HEK293 (cell line): ENCODE measurements at regions not wholly inside any gene's neighbourhood (a gene's known extent, or its start where the extent isn't known, plus 50 kb on each side); places are given as distances from the start of the nearest gene placed in this dataset.
"Not testable (repeated sequence)": the region's sequence is repeated elsewhere in the genome, so short reads cannot be mapped to it uniquely, and the experiment has no call there.

Source experiments
- CTCF ChIA-PET: fragments of 350-600 bp; formaldehyde crosslinking; extraction: SDS; loops from one replicate; lab custom pipeline; 2021; ENCODE audit warnings: antibody characterized with exemption; lab: Yijun Ruan, JAX
- POLR2A ChIA-PET: fragments of 300-600 bp; formaldehyde crosslinking; extraction: SDS; loops from one replicate; lab custom pipeline; 2020; ENCODE audit warnings: antibody characterized with exemption, inconsistent platforms; lab: Yijun Ruan, JAX
- H3K27ac ChIP-seq: fragments of 200-500 bp; sonication (Bioruptor generic); 2 replicates; pipeline ENCODE4 v1.5.1; 2014; ENCODE audit warnings: low read depth, low read length, control low read depth, inconsistent platforms; ENCODE audit errors: extremely low read depth
- H3K36me3 ChIP-seq, 2 experiments: fragments of 200-500 bp in 1 of 2; sonication (Bioruptor generic) in 1 of 2; 1 replicate in 1 of 2; 2 replicates in 1 of 2; pipeline ENCODE4 v1.5.1; 2014 to 2017; ENCODE audit warnings: inconsistent platforms in 2 of 2, low read length in 2 of 2; ENCODE audit not compliant: control insufficient read depth in 2 of 2, insufficient read depth in 1 of 2
- H3K4me1 ChIP-seq: fragments of 200-500 bp; sonication (Bioruptor generic); 2 replicates; pipeline ENCODE4 v1.5.1; 2014; ENCODE audit warnings: mild to moderate bottlenecking, low read length, inconsistent platforms; ENCODE audit not compliant: control insufficient read depth, insufficient read depth
- H3K4me3 ChIP-seq: 2 replicates; pipeline ENCODE4 v1.5.1; 2011; ENCODE audit warnings: low read depth, mild to moderate bottlenecking, control low read depth, low read length, moderate library complexity
- H3K9me3 ChIP-seq: fragments of 200-500 bp; sonication (Bioruptor generic); 2 replicates; pipeline ENCODE4 v1.5.1; 2014; ENCODE audit warnings: low read depth, low read length, inconsistent platforms; ENCODE audit not compliant: control insufficient read depth, insufficient read depth
- CTCF ChIP-seq: fragments of 450-650 bp; formaldehyde crosslinking; IDR thresholded peaks from 2 replicates; pipeline ENCODE4 v1.5.1; 2016; ENCODE audit warnings: missing biosample characterization, missing genetic modification characterization
- EGR2 ChIP-seq: fragments of 450-650 bp; formaldehyde crosslinking; IDR thresholded peaks from 2 replicates; pipeline ENCODE4 v1.5.1; 2016; ENCODE audit warnings: low read depth, missing biosample characterization, missing genetic modification characterization
- GFI1B ChIP-seq: fragments of 450-650 bp; formaldehyde crosslinking; IDR thresholded peaks from 2 replicates; pipeline ENCODE4 v1.5.1; 2016; ENCODE audit warnings: missing biosample characterization, missing genetic modification characterization
- MZF1 ChIP-seq: fragments of 450-650 bp; formaldehyde crosslinking; IDR thresholded peaks from 2 replicates; pipeline ENCODE4 v1.5.1; 2017; ENCODE audit warnings: missing biosample characterization, missing genetic modification characterization, borderline replicate concordance
- SALL2 ChIP-seq: fragments of 450-650 bp; formaldehyde crosslinking; IDR thresholded peaks from 2 replicates; pipeline ENCODE4 v1.5.0; 2017; ENCODE audit warnings: missing biosample characterization, mild to moderate bottlenecking, missing genetic modification characterization, borderline replicate concordance
- TSHZ1 ChIP-seq: fragments of 450-650 bp; formaldehyde crosslinking; IDR thresholded peaks from 2 replicates; pipeline ENCODE4 v1.5.1; 2016; ENCODE audit warnings: missing biosample characterization, missing genetic modification characterization, borderline replicate concordance
- ZBTB20 ChIP-seq: fragments of 450-650 bp; formaldehyde crosslinking; IDR thresholded peaks from 2 replicates; pipeline ENCODE4 v1.5.1; 2016; ENCODE audit warnings: missing biosample characterization, missing genetic modification characterization
- ZFP69B ChIP-seq: fragments of 450-650 bp; formaldehyde crosslinking; IDR thresholded peaks from 2 replicates; pipeline ENCODE4 v1.5.1; 2016; ENCODE audit warnings: missing biosample characterization, missing genetic modification characterization
- ZNF132 ChIP-seq: fragments of 450-650 bp; formaldehyde crosslinking; IDR thresholded peaks from 2 replicates; pipeline ENCODE4 v1.5.1; 2017; ENCODE audit warnings: missing biosample characterization, missing genetic modification characterization, borderline replicate concordance
- ZNF16 ChIP-seq: fragments of 450-650 bp; formaldehyde crosslinking; IDR thresholded peaks from 2 replicates; pipeline ENCODE4 v1.5.1; 2016; ENCODE audit warnings: low read depth, missing biosample characterization, missing genetic modification characterization
- ZNF223 ChIP-seq: fragments of 450-650 bp; formaldehyde crosslinking; IDR thresholded peaks from 2 replicates; pipeline ENCODE4 v1.5.1; 2016; ENCODE audit warnings: missing biosample characterization, missing genetic modification characterization
- ZNF23 ChIP-seq: fragments of 450-650 bp; formaldehyde crosslinking; IDR thresholded peaks from 2 replicates; pipeline ENCODE4 v1.5.1; 2016; ENCODE audit warnings: missing biosample characterization, missing genetic modification characterization, borderline replicate concordance
- ZNF362 ChIP-seq: fragments of 450-650 bp; formaldehyde crosslinking; IDR thresholded peaks from 2 replicates; pipeline ENCODE4 v1.5.1; 2016; ENCODE audit warnings: missing biosample characterization, missing genetic modification characterization
- ZNF530 ChIP-seq: fragments of 450-650 bp; formaldehyde crosslinking; IDR thresholded peaks from 2 replicates; pipeline ENCODE4 v1.5.1; 2016; ENCODE audit warnings: low read depth, missing biosample characterization, missing genetic modification characterization
- ZNF585B ChIP-seq: fragments of 450-650 bp; formaldehyde crosslinking; IDR thresholded peaks from 2 replicates; pipeline ENCODE4 v1.5.1; 2016; ENCODE audit warnings: missing biosample characterization, missing genetic modification characterization
- ZNF596 ChIP-seq: fragments of 450-650 bp; IDR thresholded peaks from 2 replicates; pipeline ENCODE4 v1.5.0; 2018; ENCODE audit warnings: missing biosample characterization, mild to moderate bottlenecking, missing genetic modification characterization, moderate library complexity
- ZNF626 ChIP-seq: fragments of 450-650 bp; sonication (Bioruptor Pico); formaldehyde crosslinking; IDR thresholded peaks from 2 replicates; pipeline ENCODE4 v1.5.1; 2018; ENCODE audit warnings: missing biosample characterization, missing genetic modification characterization, inconsistent platforms
- ZNF677 ChIP-seq: fragments of 450-650 bp; IDR thresholded peaks from 2 replicates; pipeline ENCODE4 v1.5.0; 2018; ENCODE audit warnings: missing biosample characterization, mild to moderate bottlenecking, missing genetic modification characterization, moderate library complexity
- ZNF701 ChIP-seq: fragments of 450-650 bp; formaldehyde crosslinking; IDR thresholded peaks from 2 replicates; pipeline ENCODE4 v1.5.1; 2016; ENCODE audit warnings: missing biosample characterization, missing genetic modification characterization
- TF ChIP-seq, protein P1 (sequence below): fragments of 450-650 bp; formaldehyde crosslinking; IDR thresholded peaks from 2 replicates; pipeline ENCODE4; 2016; ENCODE audit warnings: missing biosample characterization, missing genetic modification characterization

- POLR2A ChIA-PET = no interaction called here
- H3K4me1 ChIP-seq = no peaks in the 10 kb centered on the region
- no peak overlapping the region for H3K27ac ChIP-seq
- H3K4me3 ChIP-seq = no peak overlapping the region
- H3K36me3 ChIP-seq = no peaks in the 10 kb centered on the region
- TF ChIP-seq ZNF701 = no peak
- TF ChIP-seq ZNF585B = no peak
- no peak for TF ChIP-seq ZNF223 (tag by site-specific recombination)
- no peak for TF ChIP-seq ZNF626 (tag by site-specific recombination)
- TF ChIP-seq ZBTB20 (tag by site-specific recombination) = no peak
- no peak for TF ChIP-seq MZF1 (tag by site-specific recombination)
- TF ChIP-seq ZNF16 = no peak
- TF ChIP-seq ZNF132 (tag by site-specific recombination) = no peak
- no peak for TF ChIP-seq ZNF362 (tag by site-specific recombination)
- no peak for TF ChIP-seq ZNF23 (tag by site-specific recombination)
- TF ChIP-seq, protein P1, sequence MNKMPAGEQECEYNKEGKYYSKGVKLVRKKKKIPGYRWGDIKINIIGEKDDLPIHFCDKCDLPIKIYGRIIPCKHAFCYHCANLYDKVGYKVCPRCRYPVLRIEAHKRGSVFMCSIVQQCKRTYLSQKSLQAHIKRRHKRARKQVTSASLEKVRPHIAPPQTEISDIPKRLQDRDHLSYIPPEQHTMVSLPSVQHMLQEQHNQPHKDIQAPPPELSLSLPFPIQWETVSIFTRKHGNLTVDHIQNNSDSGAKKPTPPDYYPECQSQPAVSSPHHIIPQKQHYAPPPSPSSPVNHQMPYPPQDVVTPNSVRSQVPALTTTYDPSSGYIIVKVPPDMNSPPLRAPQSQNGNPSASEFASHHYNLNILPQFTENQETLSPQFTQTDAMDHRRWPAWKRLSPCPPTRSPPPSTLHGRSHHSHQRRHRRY = no peak
- no peak for TF ChIP-seq TSHZ1 (tag by site-specific recombination)
- TF ChIP-seq GFI1B (tag by site-specific recombination) = no peak
- no peak for TF ChIP-seq ZFP69B (tag by site-specific recombination)
- TF ChIP-seq, all 188 proteins: peak for 0
- CTCF ChIA-PET = no interaction called here
- no peaks in the 10 kb centered on the region for H3K9me3 ChIP-seq
These were observed 171.9 kb upstream of the CNTNAP5 start for GRCh38 chr2:123853161-123853560.

DNA sequence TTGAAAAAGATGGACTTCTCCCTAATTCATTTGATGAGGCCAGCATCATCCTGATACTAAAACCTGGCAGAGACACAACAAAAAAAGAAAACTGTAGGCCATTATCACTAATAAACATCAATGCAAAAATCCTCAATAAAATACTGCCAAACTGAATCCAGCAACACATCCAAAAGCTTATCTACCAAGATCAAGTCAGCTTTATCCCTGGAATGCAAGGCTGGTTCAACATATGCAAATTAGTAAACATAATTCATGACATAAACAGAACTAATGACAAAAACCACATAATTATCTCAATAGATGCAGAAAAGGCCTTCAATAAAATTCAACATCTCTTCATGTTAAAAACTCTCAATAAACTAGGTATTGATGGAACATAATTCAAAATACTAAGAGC, 166.1 kb upstream of the CNTNAP5 start:
- H3K36me3 ChIP-seq, POLR2A ChIA-PET, H3K4me1 ChIP-seq, H3K9me3 ChIP-seq, H3K4me3 ChIP-seq, CTCF ChIA-PET, H3K27ac ChIP-seq: not testable (repeated sequence)

GRCh38 chr2:123864416-123864815, 160.7 kb upstream of the CNTNAP5 start:
- no peak overlapping the region for H3K27ac ChIP-seq
- no peak overlapping the region for H3K4me3 ChIP-seq
- H3K9me3 ChIP-seq = no peaks in the 10 kb centered on the region
- H3K4me1 ChIP-seq = no peaks in the 10 kb centered on the region
- POLR2A ChIA-PET = no interaction called here
- TF ChIP-seq ZNF596 (tag by site-specific recombination) (no peak), EGR2 (no peak), ZNF677 (tag by site-specific recombination) (no peak), CTCF (no peak), ZNF530 (tag by site-specific recombination) (no peak), ZNF223 (tag by site-specific recombination) (no peak), SALL2 (tag by site-specific recombination) (no peak)
- no peaks in the 10 kb centered on the region for H3K36me3 ChIP-seq
- CTCF ChIA-PET = no interaction called here
